ENCODE measurements at regions not wholly inside any gene's neighbourhood (a gene's known extent, or its start where the extent isn't known, plus 50 kb on each side); places are given as distances from the start of the nearest gene placed in this dataset.

DNA sequence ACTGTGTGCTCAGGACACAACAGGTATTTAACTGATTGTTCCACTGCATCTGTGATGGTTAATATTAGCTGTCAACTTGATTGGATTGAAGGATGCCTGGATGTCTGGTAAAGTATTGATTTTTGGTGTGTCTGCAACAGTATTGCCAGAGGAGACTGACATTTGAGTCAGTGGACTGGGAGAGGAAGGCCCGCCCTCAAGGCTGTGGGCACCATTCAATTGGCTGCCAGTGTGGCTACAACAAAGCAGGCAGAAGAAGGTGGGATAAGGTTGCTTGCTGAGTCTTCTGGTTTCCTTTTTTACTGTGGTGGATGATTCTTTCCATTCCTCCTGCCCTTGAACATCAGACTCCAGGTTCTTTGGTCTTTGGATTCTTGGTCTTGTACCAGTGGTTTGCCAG, 137.1 kb upstream of the FAM13C start:
- Mint-ChIP-seq H3K4me3 (no peak overlapping the region), H3K9me3 (peaks cover 12% of the 10 kb centered on the region), H3K27ac (ENCODE audit: unreplicated experiment) (no peak overlapping the region), H3K36me3 (ENCODE audit: low read depth) (peaks cover 9% of the 10 kb centered on the region), H3K4me1 (no peaks in the 10 kb centered on the region), H3K27me3 (ENCODE audit: low read depth) (no peaks in the 10 kb centered on the region)
- DNase-seq (ENCODE audit: low read depth, low spot score): no peak
- TF ChIP-seq, protein P1, sequence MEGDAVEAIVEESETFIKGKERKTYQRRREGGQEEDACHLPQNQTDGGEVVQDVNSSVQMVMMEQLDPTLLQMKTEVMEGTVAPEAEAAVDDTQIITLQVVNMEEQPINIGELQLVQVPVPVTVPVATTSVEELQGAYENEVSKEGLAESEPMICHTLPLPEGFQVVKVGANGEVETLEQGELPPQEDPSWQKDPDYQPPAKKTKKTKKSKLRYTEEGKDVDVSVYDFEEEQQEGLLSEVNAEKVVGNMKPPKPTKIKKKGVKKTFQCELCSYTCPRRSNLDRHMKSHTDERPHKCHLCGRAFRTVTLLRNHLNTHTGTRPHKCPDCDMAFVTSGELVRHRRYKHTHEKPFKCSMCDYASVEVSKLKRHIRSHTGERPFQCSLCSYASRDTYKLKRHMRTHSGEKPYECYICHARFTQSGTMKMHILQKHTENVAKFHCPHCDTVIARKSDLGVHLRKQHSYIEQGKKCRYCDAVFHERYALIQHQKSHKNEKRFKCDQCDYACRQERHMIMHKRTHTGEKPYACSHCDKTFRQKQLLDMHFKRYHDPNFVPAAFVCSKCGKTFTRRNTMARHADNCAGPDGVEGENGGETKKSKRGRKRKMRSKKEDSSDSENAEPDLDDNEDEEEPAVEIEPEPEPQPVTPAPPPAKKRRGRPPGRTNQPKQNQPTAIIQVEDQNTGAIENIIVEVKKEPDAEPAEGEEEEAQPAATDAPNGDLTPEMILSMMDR (conservative IDR thresholded peaks at IDR 0.05): no peak

GRCh38 chr10:59493017-59493416, 130.7 kb upstream of the FAM13C start:
- TF ChIP-seq, protein P1 (conservative IDR thresholded peaks at IDR 0.05): no peak
- Mint-ChIP-seq H3K9me3 (peaks cover 22% of the 10 kb centered on the region), H3K36me3 (ENCODE audit: low read depth) (peaks cover 9% of the 10 kb centered on the region), H3K4me1 (no peaks in the 10 kb centered on the region), H3K27me3 (ENCODE audit: low read depth) (peaks cover under 1% of the 10 kb centered on the region), H3K27ac (ENCODE audit: unreplicated experiment) (no peak overlapping the region), H3K4me3 (no peak overlapping the region)
- no peak for DNase-seq (ENCODE audit: low read depth, low spot score)

GRCh38 chr10:59479426-59479825, 117.1 kb upstream of the FAM13C start:
- no peak overlapping the region for H3K27ac Mint-ChIP-seq (ENCODE audit: unreplicated experiment)
- H3K36me3 Mint-ChIP-seq (ENCODE audit: low read depth): no peaks in the 10 kb centered on the region
- no peaks in the 10 kb centered on the region for H3K4me1 Mint-ChIP-seq
- no peak for DNase-seq (ENCODE audit: low read depth, low spot score)
- no peaks in the 10 kb centered on the region for H3K9me3 Mint-ChIP-seq
- peaks cover 11% of the 10 kb centered on the region for H3K27me3 Mint-ChIP-seq (ENCODE audit: low read depth)
- no peak overlapping the region for H3K4me3 Mint-ChIP-seq
- TF ChIP-seq, protein P1 (conservative IDR thresholded peaks at IDR 0.05): no peak

DNA sequence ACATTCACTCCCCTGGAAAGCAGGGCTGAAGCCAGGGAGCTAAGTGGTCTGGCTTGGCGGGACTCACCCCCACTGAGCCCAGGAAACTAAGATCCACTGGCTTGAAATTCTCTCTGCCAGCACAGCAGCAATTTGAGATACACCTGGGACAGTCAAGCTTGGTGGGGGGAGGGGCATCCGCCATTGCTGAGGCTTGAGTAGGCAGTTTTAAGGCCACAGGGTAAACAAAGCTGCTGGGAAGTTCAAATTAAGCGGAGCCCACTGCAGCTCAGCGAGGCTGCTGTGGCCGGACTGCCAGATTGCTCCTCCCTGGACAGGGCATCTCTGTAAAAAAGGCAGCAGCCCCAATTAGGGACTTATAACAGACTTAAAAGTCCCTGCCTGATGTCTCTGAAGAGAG, 108.2 kb upstream of the FAM13C start:
- Mint-ChIP-seq H3K4me3 (no peak overlapping the region), H3K36me3 (ENCODE audit: low read depth) (peaks cover 3% of the 10 kb centered on the region), H3K27ac (ENCODE audit: unreplicated experiment) (no peak overlapping the region), H3K9me3 (peaks cover 14% of the 10 kb centered on the region), H3K27me3 (ENCODE audit: low read depth) (no peaks in the 10 kb centered on the region), H3K4me1 (no peaks in the 10 kb centered on the region)
- TF ChIP-seq, protein P1 (conservative IDR thresholded peaks at IDR 0.05): no peak
- DNase-seq (ENCODE audit: low read depth, low spot score): no peak

GRCh38 chr10:59465088-59465487, 102.7 kb upstream of the FAM13C start:
- H3K27me3 Mint-ChIP-seq (ENCODE audit: low read depth): no peaks in the 10 kb centered on the region
- H3K36me3 Mint-ChIP-seq (ENCODE audit: low read depth): no peaks in the 10 kb centered on the region
- peaks cover 11% of the 10 kb centered on the region for H3K9me3 Mint-ChIP-seq
- H3K4me1 Mint-ChIP-seq: no peaks in the 10 kb centered on the region
- no peak overlapping the region for H3K4me3 Mint-ChIP-seq
- H3K27ac Mint-ChIP-seq (ENCODE audit: unreplicated experiment): no peak overlapping the region
- TF ChIP-seq, protein P1 (conservative IDR thresholded peaks at IDR 0.05): no peak
- DNase-seq (ENCODE audit: low read depth, low spot score): no peak

- no peak for DNase-seq (ENCODE audit: low read depth, low spot score)
- H3K36me3 Mint-ChIP-seq (ENCODE audit: low read depth): no peaks in the 10 kb centered on the region
Measured at GRCh38 chr10:59464483-59464882, 102.1 kb upstream of the FAM13C start.

More at GRCh38 chr10:59464483-59464882, 102.1 kb upstream of the FAM13C start:
- Mint-ChIP-seq H3K27me3 (ENCODE audit: low read depth) (no peaks in the 10 kb centered on the region), H3K4me1 (no peaks in the 10 kb centered on the region), H3K27ac (ENCODE audit: unreplicated experiment) (no peak overlapping the region), H3K4me3 (no peak overlapping the region), H3K9me3 (peaks cover 9% of the 10 kb centered on the region)
- TF ChIP-seq, protein P1 (conservative IDR thresholded peaks at IDR 0.05): no peak

Measured in neural crest cell (in vitro differentiated cells).